HG03095 (cell line): ENCODE measurements at regions not wholly inside any gene's neighbourhood (a gene's known extent, or its start where the extent isn't known, plus 50 kb on each side); places are given as distances from the start of the nearest gene placed in this dataset.
"Not testable (repeated sequence)": the region's sequence is repeated elsewhere in the genome, so short reads cannot be mapped to it uniquely, and the experiment has no call there.

Experiments
- ATAC-seq: cut with Tn5 transposase; IDR thresholded peaks from one replicate; pipeline ENCODE4 v1.9.1; 2021; ENCODE audit warnings: moderate library complexity; ENCODE audit not compliant: unreplicated experiment

DNA sequence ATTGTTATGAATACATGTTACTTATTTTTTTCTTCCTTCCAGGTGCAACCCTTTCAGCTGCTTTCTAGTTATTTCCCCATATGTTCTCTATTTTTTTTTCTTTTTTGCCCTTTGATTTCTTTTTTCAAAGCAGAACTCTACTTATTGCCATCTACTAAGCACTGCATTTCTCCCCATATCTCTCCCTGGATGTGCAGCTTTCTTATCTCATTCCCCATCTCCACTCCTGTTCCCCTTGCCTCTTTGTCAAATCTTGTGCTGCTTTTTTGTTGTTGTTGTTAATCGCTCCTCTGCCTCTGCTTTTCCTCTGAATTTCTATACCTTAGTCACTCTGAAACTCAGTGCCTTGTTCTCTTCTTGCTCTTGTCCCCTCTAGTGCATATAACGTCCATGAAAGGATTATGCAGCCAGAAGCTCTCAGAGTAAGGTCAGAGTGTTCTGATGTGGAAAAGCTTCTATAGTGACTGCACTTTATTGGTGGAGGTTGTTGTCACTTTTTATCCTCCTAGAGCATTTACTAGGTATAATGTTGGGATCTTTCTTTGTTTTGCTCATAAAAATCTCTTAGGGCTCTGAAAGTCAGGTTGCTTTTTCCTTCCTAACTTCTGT lies 51.1 kb upstream of the JADE1 start:
- no peak for ATAC-seq

DNA sequence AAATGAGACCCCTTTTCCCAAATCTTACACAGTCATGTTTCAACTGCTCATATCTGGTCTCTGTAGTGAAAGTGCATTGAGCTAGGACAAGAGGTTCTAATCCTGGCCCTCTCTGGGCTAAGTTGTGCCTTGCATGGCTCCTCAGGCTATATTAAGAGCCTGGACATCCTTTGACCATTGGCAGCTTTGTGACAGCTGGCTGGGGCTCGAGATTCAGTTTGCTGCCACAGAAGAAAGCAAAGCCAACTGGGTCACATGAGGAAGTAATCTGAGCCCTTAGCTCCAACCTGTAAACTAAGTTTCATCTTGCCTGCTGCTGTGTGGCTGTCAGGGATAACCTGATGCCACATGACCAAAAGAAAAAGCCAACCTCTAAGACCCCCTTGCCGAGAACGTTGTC lies 51.8 kb upstream of the JADE1 start:
- no peak for ATAC-seq

DNA sequence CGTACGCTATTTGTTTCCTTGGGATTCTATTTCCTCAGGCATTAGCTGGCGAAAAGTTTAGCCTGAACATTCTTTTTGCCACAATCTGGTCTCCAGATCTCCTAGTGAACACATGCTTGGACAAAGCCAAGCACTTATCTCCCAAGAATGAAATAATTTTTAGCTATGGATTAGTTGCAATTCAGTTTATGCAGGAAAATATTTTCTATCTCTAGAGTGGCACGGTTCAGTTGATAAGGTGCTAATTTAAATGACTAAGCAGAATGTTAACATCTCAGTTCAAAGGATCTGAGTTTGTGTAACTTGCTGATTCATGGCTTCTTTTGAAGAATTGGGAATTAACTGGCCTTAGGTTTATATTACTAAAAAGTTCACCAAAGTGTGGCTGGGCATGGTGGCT lies 58.1 kb upstream of the JADE1 start:
- no peak for ATAC-seq

- ATAC-seq: not testable (repeated sequence)
Observed at GRCh38 chr4:128741748-128742147, 67.8 kb upstream of the JADE1 start.

GRCh38 chr4:128737098-128737513 lies 72.4 kb upstream of the JADE1 start:
- ATAC-seq: no peak

- no peak for ATAC-seq
Observed at GRCh38 chr4:128735714-128736113, 73.8 kb upstream of the JADE1 start.

GRCh38 chr4:128728190-128728589 lies 81.3 kb upstream of the JADE1 start:
- ATAC-seq: no peak

- no peak for ATAC-seq
Observed at GRCh38 chr4:128727658-128728057, 81.8 kb upstream of the JADE1 start.

GRCh38 chr4:128725405-128726055 lies 84.0 kb upstream of the JADE1 start:
- ATAC-seq: no peak

GRCh38 chr4:128722911-128723310 lies 86.6 kb upstream of the JADE1 start:
- no peak for ATAC-seq

DNA sequence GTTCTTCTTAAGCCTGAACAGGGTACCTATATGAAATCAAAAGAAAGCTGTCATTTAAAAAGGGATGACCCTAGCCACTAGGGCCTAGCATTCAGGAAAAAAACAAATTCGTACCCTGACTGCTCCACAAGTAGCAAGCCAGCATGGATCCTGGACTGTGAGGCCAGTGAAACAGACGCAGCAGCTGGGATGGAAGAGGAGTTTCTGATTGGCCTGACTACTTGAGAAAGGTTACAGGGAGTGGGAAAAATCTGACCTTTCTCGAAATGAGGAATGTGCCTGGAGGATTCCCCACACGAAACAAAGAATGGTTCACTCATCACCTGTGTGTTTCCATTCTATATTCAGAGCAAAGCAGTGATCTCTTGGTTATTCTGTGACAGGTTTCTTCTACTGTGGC lies 87.6 kb upstream of the JADE1 start:
- no peak for ATAC-seq

DNA sequence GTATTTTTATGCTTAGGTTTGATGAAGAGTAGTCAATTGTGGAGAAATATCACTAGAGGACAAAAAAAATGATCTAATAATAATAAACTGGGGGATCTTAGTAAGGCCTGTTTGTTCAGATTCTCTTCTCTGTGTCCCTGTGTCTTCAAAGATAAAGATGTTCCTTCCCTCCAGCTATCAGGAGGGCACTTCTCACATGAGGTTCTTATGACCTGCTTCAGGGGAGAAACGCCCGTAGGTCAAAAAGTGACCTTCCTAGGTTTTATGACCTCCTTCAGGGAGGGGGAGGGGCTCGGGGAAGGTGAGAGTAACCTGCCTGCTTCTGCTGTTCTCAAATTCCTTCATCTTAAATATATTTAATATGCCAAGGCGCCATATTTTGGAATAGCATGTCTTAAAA lies 89.2 kb upstream of the JADE1 start:
- no peak for ATAC-seq

DNA sequence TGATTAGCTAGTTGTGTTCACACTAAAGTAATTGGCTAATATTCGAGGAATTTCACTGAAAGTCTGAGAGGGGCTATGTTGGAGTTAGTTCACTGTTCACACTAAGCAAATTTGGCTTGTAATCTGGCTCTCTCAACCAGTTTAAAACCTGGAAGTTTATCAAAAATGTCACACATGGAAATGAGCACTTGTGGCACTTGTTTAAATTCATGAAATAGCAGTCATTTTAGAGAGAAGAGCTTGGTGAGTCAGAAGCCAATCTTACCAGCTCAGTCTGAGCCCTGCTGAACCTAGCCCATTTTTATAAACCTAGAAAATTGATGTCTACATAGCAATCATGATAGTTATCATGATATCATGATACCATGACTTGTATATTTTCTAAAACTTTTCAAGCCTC lies 90.7 kb upstream of the JADE1 start:
- no peak for ATAC-seq

DNA sequence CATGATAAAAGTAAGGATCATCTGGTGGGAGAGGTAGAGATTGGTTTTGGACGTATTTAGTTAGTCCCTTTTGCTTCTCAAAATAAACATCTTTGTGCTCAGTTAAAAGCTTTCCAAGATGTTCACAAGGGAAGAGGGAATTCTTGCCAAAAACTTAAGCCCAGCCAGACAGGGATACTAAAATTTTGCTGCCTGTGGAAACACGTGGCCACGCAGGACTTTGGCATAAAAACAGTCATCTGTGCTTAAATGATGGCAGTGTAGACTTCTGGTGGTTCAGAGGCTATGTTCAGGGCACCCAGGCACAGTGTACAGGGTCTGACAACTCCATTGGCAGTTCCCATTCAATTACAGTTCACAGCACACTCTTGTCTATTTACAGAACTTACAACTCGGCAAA lies 93.2 kb upstream of the JADE1 start:
- ATAC-seq: no peak

DNA sequence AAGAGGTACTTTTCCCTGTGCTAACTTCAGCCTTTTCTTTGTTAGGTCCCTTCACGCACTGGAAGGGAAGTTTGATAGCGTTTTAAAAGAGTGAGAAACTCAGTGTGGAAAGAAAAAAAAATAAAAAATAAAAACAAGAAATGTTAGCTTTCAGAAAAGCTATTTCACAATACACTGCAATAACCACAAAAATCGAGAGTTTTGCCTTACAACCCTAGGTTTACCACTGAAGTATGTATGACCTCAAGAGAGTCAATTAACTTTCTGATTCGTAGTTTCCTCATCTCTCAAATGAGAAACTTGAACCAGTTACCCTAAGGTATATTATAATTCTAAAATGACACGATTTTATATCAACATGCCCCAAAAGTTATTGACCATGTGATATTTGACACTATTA lies 93.9 kb upstream of the JADE1 start:
- ATAC-seq: no peak

- ATAC-seq: no peak
Observed at GRCh38 chr4:128711361-128711760, 98.1 kb upstream of the JADE1 start.

DNA sequence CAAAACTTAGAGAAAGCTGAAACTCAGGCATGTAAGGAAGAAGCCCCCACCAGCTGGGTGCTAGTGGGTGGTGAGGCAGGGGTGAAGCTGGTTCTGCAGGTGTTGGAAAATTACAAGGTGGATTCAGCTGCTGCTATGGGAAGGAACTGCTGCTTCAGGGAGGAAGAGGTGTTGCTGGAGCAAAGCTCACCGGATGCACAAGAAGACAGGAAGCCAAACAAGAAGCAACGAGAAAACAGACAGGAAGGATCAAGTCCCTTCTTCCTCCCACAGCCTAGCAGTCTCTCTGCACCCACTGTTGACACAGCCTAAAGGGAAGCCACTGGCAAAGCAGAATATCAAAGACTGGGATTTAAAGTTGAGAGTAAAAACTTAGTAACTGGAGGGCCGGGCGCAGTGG lies 100.2 kb upstream of the JADE1 start:
- ATAC-seq: no peak

GRCh38 chr4:128707864-128708263 lies 101.6 kb upstream of the JADE1 start:
- ATAC-seq: no peak

DNA sequence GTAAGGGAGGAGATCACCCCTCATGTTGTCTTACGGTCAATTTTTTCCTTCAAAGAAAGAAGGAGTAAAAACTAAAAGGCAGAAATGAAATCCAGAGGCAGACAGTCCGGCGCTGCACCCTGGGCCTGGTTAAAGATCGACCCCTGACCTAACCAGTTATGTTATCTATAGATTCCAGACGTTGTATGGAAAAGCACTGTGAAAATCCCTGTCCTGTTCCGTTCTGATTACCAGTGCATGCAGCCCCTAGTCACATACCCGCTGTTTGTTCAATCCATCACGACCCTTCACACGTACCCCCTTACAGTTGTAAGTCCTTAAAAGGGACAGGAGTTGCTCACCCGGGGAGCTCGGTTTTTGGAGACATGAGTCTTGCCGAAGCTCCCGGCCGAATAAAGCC lies 105.6 kb upstream of the JADE1 start:
- ATAC-seq: no peak

- ATAC-seq: no peak
Observed at GRCh38 chr4:128700659-128701350, 108.7 kb upstream of the JADE1 start.

DNA sequence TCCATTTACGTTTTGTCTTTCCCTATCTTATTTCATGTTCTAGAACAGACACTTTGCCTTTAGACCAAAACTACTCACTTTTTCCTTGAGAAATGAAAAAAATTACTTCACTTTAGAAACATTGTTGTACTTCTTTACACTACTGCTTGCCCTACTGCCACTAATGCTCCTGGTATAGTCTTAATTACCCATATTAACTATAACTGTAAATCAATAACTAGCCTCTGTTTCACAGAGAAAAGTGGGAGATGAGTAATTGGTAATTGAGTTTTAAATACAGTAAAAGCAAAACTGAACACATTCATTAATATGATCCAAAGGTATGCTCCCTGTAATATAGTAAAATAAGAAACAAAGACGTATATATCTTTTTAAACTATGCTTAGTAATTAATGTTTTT lies 111.1 kb upstream of the JADE1 start:
- ATAC-seq: no peak

DNA sequence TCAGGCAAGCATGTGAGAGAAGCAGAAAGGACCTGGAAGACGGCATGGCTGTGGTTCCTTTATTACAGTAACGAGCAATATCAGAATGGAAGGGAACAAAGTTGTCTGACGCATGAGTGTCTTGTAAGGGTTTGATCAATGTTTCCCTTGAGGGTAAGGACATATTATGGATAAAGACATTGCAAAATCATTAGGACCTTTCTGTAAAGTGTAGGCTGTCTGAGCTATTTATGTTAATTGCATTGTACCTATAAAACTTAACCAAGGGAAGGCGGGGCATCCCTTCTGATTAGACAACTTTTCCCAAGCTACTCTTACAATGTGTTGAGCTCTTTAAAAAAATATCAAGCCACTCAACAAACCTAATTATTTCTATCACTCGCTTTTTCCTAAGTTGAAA lies 112.2 kb upstream of the JADE1 start:
- ATAC-seq: no peak
